SK-N-SH treated with all-trans-retinoic acid at 6 μM for 48 hours (cell line): ENCODE measurements at regions not wholly inside any gene's neighbourhood (a gene's known extent, or its start where the extent isn't known, plus 50 kb on each side); places are given as distances from the start of the nearest gene placed in this dataset.

Experiments used
- ZC3H10 ChIP-seq: fragments of 250-450 bp; sonication (Bioruptor Pico); IDR thresholded peaks from 2 replicates; pipeline ENCODE4 v1.5.1; 2021; ENCODE audit warnings: mild to moderate bottlenecking, moderate library complexity
- ZFP3 ChIP-seq: fragments of 250-450 bp; sonication (Bioruptor Pico); IDR thresholded peaks from 2 replicates; pipeline ENCODE4 v1.5.0; 2020; ENCODE audit warnings: mild to moderate bottlenecking, moderate library complexity
- ZNF565 ChIP-seq: fragments of 450-650 bp; formaldehyde crosslinking; conservative IDR thresholded peaks from 2 replicates; pipeline ENCODE4 v1.5.0; 2020; ENCODE audit warnings: low read depth, mild to moderate bottlenecking, moderate library complexity
- ZNF70 ChIP-seq: fragments of 450-650 bp; formaldehyde crosslinking; IDR thresholded peaks from 2 replicates; pipeline ENCODE4 v1.5.0; 2020; ENCODE audit warnings: mild to moderate bottlenecking, moderate library complexity

DNA sequence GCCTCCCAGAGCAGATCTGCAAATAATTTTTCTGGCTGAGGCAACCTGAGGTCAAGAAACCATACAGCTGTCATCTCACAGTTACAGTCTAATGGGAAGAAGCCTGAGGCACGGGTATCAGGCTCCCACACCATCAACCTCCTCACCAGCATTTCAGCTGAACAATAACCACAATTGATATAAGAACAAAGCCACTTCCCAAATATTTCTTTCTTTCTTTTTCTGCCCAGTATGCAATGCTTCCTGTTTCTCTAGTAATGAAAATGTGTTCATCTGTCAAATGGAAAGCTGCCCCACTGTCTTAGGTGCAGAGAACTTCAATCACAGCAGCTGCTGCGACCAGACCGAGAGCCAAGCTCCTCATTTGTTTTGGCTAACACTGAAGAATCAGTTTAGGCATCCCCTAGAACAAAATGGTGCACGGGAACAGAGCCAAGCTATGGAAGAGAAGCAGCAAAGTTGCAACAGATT is 108.4 kb downstream of the BLID start:
- no peak for TF ChIP-seq ZFP3 (CRISPR knock-in tag)
- no peak for TF ChIP-seq ZNF70 (CRISPR knock-in tag)
- TF ChIP-seq ZC3H10 (CRISPR knock-in tag), result no peak
- TF ChIP-seq ZNF565 (CRISPR knock-in tag), result no peak
